ENCODE measurements at regions not wholly inside any gene's neighbourhood (a gene's known extent, or its start where the extent isn't known, plus 50 kb on each side); places are given as distances from the start of the nearest gene placed in this dataset.

DNA sequence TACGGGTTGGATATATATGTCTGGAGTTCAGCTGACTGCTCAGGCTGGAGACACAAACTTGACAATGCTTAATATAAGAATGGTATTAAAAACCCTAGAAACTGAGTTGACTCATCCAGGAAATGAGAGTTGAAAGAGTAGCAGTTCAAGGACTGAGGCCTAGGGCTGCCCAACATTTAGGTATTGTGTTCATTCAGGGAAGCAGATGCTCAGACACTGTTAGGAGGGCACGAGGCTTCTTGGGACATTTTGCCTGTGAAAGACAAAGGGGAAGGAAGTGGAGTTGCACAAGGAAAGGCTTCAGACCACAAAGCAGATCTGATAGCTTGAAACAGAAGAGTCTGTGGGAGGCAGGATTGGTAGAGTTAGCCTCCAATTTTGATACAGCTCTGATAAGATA lies 52.0 kb upstream of the HS3ST1 start:
- Histone ChIP-seq H3K9me3 (ENCODE audit: control insufficient read depth, low read depth, low read length) (no peaks in the 10 kb centered on the region), H3K36me3 (ENCODE audit: control insufficient read depth, low read depth, low read length) (no peaks in the 10 kb centered on the region), H3K4me3 (ENCODE audit: low read length) (no peak overlapping the region), H3K4me1 (ENCODE audit: control insufficient read depth, low read depth, low read length) (no peaks in the 10 kb centered on the region), H3K27ac (ENCODE audit: low read length) (no peak overlapping the region), H3K27me3 (ENCODE audit: control insufficient read depth, insufficient read depth, low read length) (no peaks in the 10 kb centered on the region), H3K9ac (ENCODE audit: low read length) (no peak overlapping the region)

Data from iPS-18a (cell line).